H1 (cell line): ENCODE measurements at regions not wholly inside any gene's neighbourhood (a gene's known extent, or its start where the extent isn't known, plus 50 kb on each side); places are given as distances from the start of the nearest gene placed in this dataset.

ENCODE experiments used
- CTCF ChIA-PET: fragments of 300-600 bp; sonication (Branson Sonifier 250); formaldehyde crosslinking; loops from one replicate; lab custom pipeline; 2021; ENCODE audit not compliant: partially characterized antibody; lab: Charles Lee
- POLR2A ChIA-PET: fragments of 300-600 bp; sonication (Branson Sonifier 250); formaldehyde crosslinking; loops from one replicate; lab custom pipeline; 2021; ENCODE audit warnings: inconsistent platforms; ENCODE audit not compliant: partially characterized antibody; lab: Charles Lee
- DNase-seq, 2 experiments: peaks; one replicate each; pipeline versions ENCODE4 v3.0.0 to v3.0.0-alpha.2; 2010 to 2022; ENCODE audit warnings: low spot score in 2 of 2, low read depth in 1 of 2, mixed read lengths in 1 of 2
- FAIRE-seq: peaks from 2 replicates; lab custom pipeline; 2011; peaks lifted over from hg19 to GRCh38; lab: Jason Lieb, UNC
- H2AFZ ChIP-seq: 2 replicates; pipeline ENCODE4 v1.8.1; 2012; ENCODE audit warnings: low read length, inconsistent platforms
- H2AK5ac ChIP-seq: 2 replicates; pipeline ENCODE4 v1.6.1; 2013; ENCODE audit warnings: low read depth, low read length
- H2BK120ac ChIP-seq: replicated peaks from 2 replicates; pipeline ENCODE3; 2013; ENCODE audit warnings: low read depth, low read length, inconsistent platforms
- H2BK12ac ChIP-seq: 2 replicates; pipeline ENCODE4 v1.6.1; 2013; ENCODE audit warnings: low read depth, low read length
- H2BK15ac ChIP-seq: 2 replicates; pipeline ENCODE4 v1.6.1; 2013; ENCODE audit warnings: low read length
- H2BK20ac ChIP-seq: 2 replicates; pipeline ENCODE4 v1.6.1; 2013; ENCODE audit warnings: low read length
- H2BK5ac ChIP-seq: 2 replicates; pipeline ENCODE4 v1.6.1; 2013; ENCODE audit warnings: low read depth, low read length
- H3K14ac ChIP-seq: 2 replicates; pipeline ENCODE4 v1.6.1; 2013; ENCODE audit warnings: inconsistent platforms; ENCODE audit not compliant: insufficient read length
- H3K18ac ChIP-seq: 2 replicates; pipeline ENCODE4 v1.6.1; 2013; ENCODE audit warnings: low read length; ENCODE audit errors: extremely low read depth
- H3K23ac ChIP-seq: 2 replicates; pipeline ENCODE4 v1.6.1; 2013; ENCODE audit warnings: inconsistent platforms; ENCODE audit not compliant: insufficient read length
- H3K23me2 ChIP-seq: 2 replicates; pipeline ENCODE4 v1.6.1; 2013; ENCODE audit warnings: low read depth, low read length
- H3K27ac ChIP-seq: 2 replicates; pipeline ENCODE4 v1.6.1; 2011; ENCODE audit warnings: low read depth, low read length, inconsistent platforms
- H3K27me3 ChIP-seq, 4 experiments: replicated peaks in 1 of 4; 1 replicate in 1 of 4; 2 replicates in 3 of 4; pipeline versions ENCODE4 v1.6.1 to v1.8.1; 2011 to 2013; ENCODE audit warnings: low read length in 3 of 4, mild to moderate bottlenecking in 3 of 4, inconsistent platforms in 2 of 4, mixed read lengths in 2 of 4, moderate library complexity in 1 of 4; ENCODE audit not compliant: control insufficient read depth in 3 of 4, insufficient read depth in 3 of 4; ENCODE audit errors: extremely low read depth in 1 of 4
- H3K36me3 ChIP-seq, 4 experiments: 2 replicates each; pipeline versions ENCODE4 v1.6.1 to v1.8.1; 2011 to 2013; ENCODE audit warnings: mild to moderate bottlenecking in 4 of 4, low read length in 3 of 4, moderate library complexity in 2 of 4, control low read depth in 1 of 4, inconsistent platforms in 1 of 4; ENCODE audit not compliant: insufficient read depth in 4 of 4, control insufficient read depth in 2 of 4
- H3K4ac ChIP-seq: replicated peaks from 2 replicates; pipeline ENCODE3; 2013; ENCODE audit warnings: low read length, low read depth, mixed read lengths, inconsistent platforms; ENCODE audit not compliant: insufficient read length
- H3K4me1 ChIP-seq, 4 experiments: replicated peaks in 1 of 4; 1 replicate in 1 of 4; 2 replicates in 3 of 4; pipeline versions ENCODE4 v1.6.1 to v1.8.1; 2011 to 2013; ENCODE audit warnings: low read length in 3 of 4, inconsistent platforms in 2 of 4, mixed read lengths in 1 of 4; ENCODE audit not compliant: insufficient read depth in 4 of 4, control insufficient read depth in 3 of 4
- H3K4me2 ChIP-seq, 2 experiments: 2 replicates each; pipeline versions ENCODE4 v1.6.1 to v1.8.1; 2011 to 2013; ENCODE audit warnings: low read depth in 2 of 2, low read length in 2 of 2, control low read depth in 1 of 2, inconsistent platforms in 1 of 2, mild to moderate bottlenecking in 1 of 2; ENCODE audit not compliant: insufficient read depth in 1 of 2
- H3K4me3 ChIP-seq, 4 experiments: fragments of 200-600, 300-600 bp in 1 of 4; sonication (generic), shearing (Covaris generic), sonication (Bioruptor Twin) in 1 of 4; 2 replicates each; pipeline versions ENCODE4 v1.5.1 to v1.8.1; 2011 to 2016; ENCODE audit warnings: low read length in 4 of 4, low read depth in 3 of 4, control low read depth in 2 of 4, inconsistent platforms in 2 of 4, mild to moderate bottlenecking in 2 of 4, mixed read lengths in 1 of 4, moderate library complexity in 1 of 4; ENCODE audit not compliant: insufficient read depth in 2 of 4; ENCODE audit errors: extremely low read depth in 1 of 4
- H3K56ac ChIP-seq: replicated peaks from 2 replicates; pipeline ENCODE3; 2013; ENCODE audit warnings: low read depth, mild to moderate bottlenecking, mixed read lengths, low read length, inconsistent platforms; ENCODE audit not compliant: insufficient read length
- H3K79me1 ChIP-seq: 2 replicates; pipeline ENCODE4 v1.6.1; 2013; ENCODE audit warnings: low read depth, low read length, control low read depth
- H3K79me2 ChIP-seq, 2 experiments: 2 replicates each; pipeline versions ENCODE4 v1.6.1 to v1.8.1; 2012 to 2013; ENCODE audit warnings: low read length in 2 of 2, mild to moderate bottlenecking in 2 of 2, inconsistent platforms in 1 of 2; ENCODE audit not compliant: insufficient read depth in 2 of 2, control insufficient read depth in 1 of 2
- H3K9ac ChIP-seq, 4 experiments: replicated peaks in 1 of 4; 1 replicate in 1 of 4; 2 replicates in 3 of 4; pipeline versions ENCODE4 v1.6.1 to v1.8.1; 2011 to 2013; ENCODE audit warnings: low read depth in 3 of 4, low read length in 3 of 4, control low read depth in 2 of 4, mild to moderate bottlenecking in 2 of 4, moderate library complexity in 2 of 4, inconsistent platforms in 1 of 4; ENCODE audit errors: extremely low read depth in 1 of 4
- H3K9me3 ChIP-seq, 2 experiments: 2 replicates each; pipeline versions ENCODE4 v1.6.1 to v1.8.1; 2012 to 2013; ENCODE audit warnings: mild to moderate bottlenecking in 2 of 2, moderate library complexity in 2 of 2, control low read depth in 1 of 2, inconsistent platforms in 1 of 2, low read depth in 1 of 2, low read length in 1 of 2, mixed read lengths in 1 of 2; ENCODE audit not compliant: insufficient read depth in 2 of 2
- H4K20me1 ChIP-seq, 2 experiments: replicated peaks in 1 of 2; 2 replicates each; pipeline versions ENCODE3 to v1.8.1; 2011 to 2013; ENCODE audit warnings: inconsistent platforms in 2 of 2, low read length in 2 of 2, mild to moderate bottlenecking in 1 of 2; ENCODE audit not compliant: insufficient read depth in 2 of 2, control insufficient read depth in 1 of 2
- H4K5ac ChIP-seq: 2 replicates; pipeline ENCODE4 v1.6.1; 2013; ENCODE audit warnings: low read length, low read depth, mixed read lengths, inconsistent platforms; ENCODE audit not compliant: insufficient read length
- H4K8ac ChIP-seq: 2 replicates; pipeline ENCODE4 v1.8.0; 2013; ENCODE audit warnings: mild to moderate bottlenecking, moderate library complexity, low read length, inconsistent platforms; ENCODE audit not compliant: insufficient read depth; ENCODE audit errors: extremely low read depth
- H4K91ac ChIP-seq: replicated peaks from 2 replicates; pipeline ENCODE3; 2013; ENCODE audit warnings: low read length, mixed read lengths, inconsistent platforms; ENCODE audit not compliant: insufficient read length
- ASH2L ChIP-seq: fragments of 200-600, 300-600 bp; sonication (generic); IDR thresholded peaks from one replicate; pipeline ENCODE4 v1.7.1; 2017; ENCODE audit warnings: low read length
- CBX5 ChIP-seq: fragments of 300-800, 300-1000 bp; sonication (generic); IDR thresholded peaks from 2 replicates; pipeline ENCODE4 v1.7.1; 2016; ENCODE audit warnings: antibody characterized with exemption, low read length, low read depth
- CEBPB ChIP-seq: IDR thresholded peaks from 2 replicates; pipeline ENCODE4 v1.6.1; 2012; ENCODE audit warnings: low read depth, low read length
- CHD1 ChIP-seq: IDR thresholded peaks from 2 replicates; pipeline ENCODE4 v1.6.1; 2012; ENCODE audit warnings: low read depth, low read length, improper control_type of control experiment
- CTBP2 ChIP-seq: IDR thresholded peaks from 2 replicates; pipeline ENCODE4 v1.7.0; 2011; ENCODE audit warnings: borderline replicate concordance, mild to moderate bottlenecking, moderate library complexity, mixed read lengths, low read length; ENCODE audit not compliant: insufficient read depth, insufficient read length
- EGR1 ChIP-seq: IDR thresholded peaks from 2 replicates; pipeline ENCODE4 v1.6.1; 2011; ENCODE audit warnings: low read depth, low read length, borderline replicate concordance
- FOSL1 ChIP-seq: IDR thresholded peaks from 2 replicates; pipeline ENCODE4 v1.6.1; 2011; ENCODE audit warnings: mild to moderate bottlenecking, low read depth, low read length, moderate library complexity; ENCODE audit not compliant: insufficient read depth
- HDAC2 ChIP-seq, 2 experiments: fragments of 300-600 bp in 1 of 2; sonication (generic) in 1 of 2; IDR thresholded peaks; 2 replicates each; pipeline ENCODE4 v1.6.1; 2011 to 2012; ENCODE audit warnings: low read depth in 2 of 2, low read length in 2 of 2, mild to moderate bottlenecking in 2 of 2, moderate library complexity in 2 of 2, borderline replicate concordance in 1 of 2, inconsistent platforms in 1 of 2
- POU5F1 ChIP-seq: IDR thresholded peaks from 2 replicates; pipeline ENCODE4 v1.6.1; 2011; ENCODE audit warnings: low read depth, mild to moderate bottlenecking, low read length, moderate library complexity
- RBBP5 ChIP-seq: IDR thresholded peaks from 2 replicates; pipeline ENCODE4 v1.7.1; 2012; ENCODE audit warnings: low read depth, mild to moderate bottlenecking, inconsistent platforms, low read length, moderate library complexity, borderline replicate concordance
- RFX5 ChIP-seq: IDR thresholded peaks from 2 replicates; pipeline ENCODE4 v1.6.1; 2011; ENCODE audit warnings: low read depth, low read length, improper control_type of control experiment, borderline replicate concordance
- RXRA ChIP-seq: IDR thresholded peaks from 2 replicates; pipeline ENCODE4 v1.6.1; 2011; ENCODE audit warnings: low read depth, mild to moderate bottlenecking, low read length, moderate library complexity; ENCODE audit not compliant: insufficient read depth
- SP1 ChIP-seq: IDR thresholded peaks from 2 replicates; pipeline ENCODE4 v1.6.1; 2011; ENCODE audit warnings: low read depth, low read length
- SP4 ChIP-seq: IDR thresholded peaks from 2 replicates; pipeline ENCODE4 v1.6.1; 2012; ENCODE audit warnings: low read length, inconsistent platforms
- SUZ12 ChIP-seq: fragments of 200-600 bp; sonication (generic); IDR thresholded peaks from 2 replicates; pipeline ENCODE4 v1.6.1; 2012; ENCODE audit warnings: mild to moderate bottlenecking, inconsistent platforms, low read length, moderate library complexity, mixed read lengths
- TBP ChIP-seq: IDR thresholded peaks from 2 replicates; pipeline ENCODE4 v1.6.1; 2011; ENCODE audit warnings: low read depth, low read length, improper control_type of control experiment
- TEAD4 ChIP-seq: IDR thresholded peaks from 2 replicates; pipeline ENCODE4 v1.6.1; 2012; ENCODE audit warnings: low read depth, low read length, inconsistent platforms, mixed read lengths
- WGBS, 2 experiments: shearing (Covaris generic) in 1 of 2; methylation state at CpG; one replicate each; pipeline versions ENCODE4 v1.1.6 to v1.1.7; 2013 to 2015; ENCODE audit warnings: low lambda C conversion rate in 2 of 2, mixed read lengths in 2 of 2, inconsistent platforms in 1 of 2, low coverage in 1 of 2, missing lambda C conversion rate in 1 of 2; ENCODE audit not compliant: insufficient replicate concordance in 2 of 2, insufficient coverage in 1 of 2, insufficient read length in 1 of 2; ENCODE audit errors: extremely low coverage in 1 of 2, missing lambda C conversion rate in 1 of 2; 5-methylcytosine and 5-hydroxymethylcytosine counted together

DNA sequence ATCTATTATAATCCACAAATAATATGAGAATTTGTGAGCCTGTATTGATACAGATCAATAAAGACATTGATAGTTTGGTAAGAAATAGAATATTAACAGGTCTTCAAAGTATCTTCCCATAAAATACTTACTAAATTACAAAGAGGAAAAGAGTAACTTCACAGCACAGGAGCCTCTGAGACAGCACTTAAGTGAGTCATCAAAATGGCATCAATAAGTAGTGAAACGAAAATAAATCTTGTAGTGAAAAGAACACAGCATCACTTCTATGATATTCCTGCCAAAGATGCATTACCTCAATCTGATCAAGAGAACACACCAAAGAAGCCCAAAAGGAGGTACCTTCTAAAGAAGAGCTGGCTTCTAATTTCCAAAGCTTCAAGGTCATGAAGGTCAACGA is 116.4 kb downstream of the CBLN2 start:
- no peak overlapping the region for H3K23ac ChIP-seq
- no peak overlapping the region for H4K8ac ChIP-seq
- H2BK5ac ChIP-seq = no peak overlapping the region
- H4K5ac ChIP-seq = no peak overlapping the region
- H4K91ac ChIP-seq = no peak overlapping the region
- 71% methylated on average over 2 of the region's 2 CpGs; no CpG with 5 or more reads in 1 of the 2 experiments for WGBS, 2 experiments
- H3K9ac ChIP-seq = no peak overlapping the region
- ChIA-PET POLR2A (no interaction called here), CTCF (no interaction called here)
- H2BK20ac ChIP-seq = no peak overlapping the region
- H3K9me3 ChIP-seq = peaks cover 50 to 58% of the 10 kb centered on the region in 2 experiments
- H3K56ac ChIP-seq = no peak overlapping the region
- H3K4me3 ChIP-seq = no peak overlapping the region
- H3K18ac ChIP-seq = no peak overlapping the region
- H3K14ac ChIP-seq = no peak overlapping the region
- H2BK15ac ChIP-seq = no peak overlapping the region
- no peak overlapping the region for H3K27ac ChIP-seq
- no peaks in the 10 kb centered on the region; a peak in 1 of 8 replicates for H3K36me3 ChIP-seq
- H3K4ac ChIP-seq = no peak overlapping the region
- no peak for FAIRE-seq
- H2BK12ac ChIP-seq = no peak overlapping the region
- H3K27me3 ChIP-seq = no peaks in the 10 kb centered on the region
- no peaks in the 10 kb centered on the region for H4K20me1 ChIP-seq
- no peak overlapping the region for H2AK5ac ChIP-seq
- no peak for TF ChIP-seq TEAD4
- TF ChIP-seq SP4 = no peak
- no peak for TF ChIP-seq SP1
- no peak for TF ChIP-seq POU5F1
- TF ChIP-seq RXRA = no peak
- TF ChIP-seq HDAC2 (IDR thresholded peaks at IDR 0.05; ENCODE audit: borderline replicate concordance in 1 of 2, low read depth in 2 of 2, low read length in 2 of 2) = no peak
- no peak for TF ChIP-seq SUZ12
- no peak for TF ChIP-seq CBX5
- TF ChIP-seq FOSL1 = no peak
- no peak for TF ChIP-seq ASH2L
- no peak for TF ChIP-seq CEBPB
- TF ChIP-seq CHD1 = no peak
- no peak for TF ChIP-seq RFX5
- TF ChIP-seq TBP = no peak
- TF ChIP-seq RBBP5 = no peak
- no peak for TF ChIP-seq CTBP2
- TF ChIP-seq EGR1 = no peak
- no peaks in the 10 kb centered on the region for H3K4me1 ChIP-seq
- no peaks in the 10 kb centered on the region for H3K79me2 ChIP-seq
- H3K79me1 ChIP-seq = no peaks in the 10 kb centered on the region
- no peak overlapping the region for H2AFZ ChIP-seq
- no peak for DNase-seq
- H2BK120ac ChIP-seq = no peak overlapping the region
- no peak overlapping the region for H3K4me2 ChIP-seq
- no peaks in the 10 kb centered on the region for H3K23me2 ChIP-seq
